KMS-11 (cell line): ENCODE measurements at regions not wholly inside any gene's neighbourhood (a gene's known extent, or its start where the extent isn't known, plus 50 kb on each side); places are given as distances from the start of the nearest gene placed in this dataset.

Source experiments
- H2AFZ ChIP-seq: fragments of 200-600 bp; sonication (generic); 2 replicates; pipeline ENCODE4 v1.6.1; 2016; ENCODE audit warnings: antibody characterized with exemption, mixed run types, low read depth
- H3K27ac ChIP-seq: fragments of 200-600 bp; sonication (generic); 2 replicates; pipeline ENCODE4 v1.6.1; 2016; ENCODE audit warnings: mild to moderate bottlenecking, mixed run types
- H3K27me3 ChIP-seq: fragments of 200-600 bp; sonication (generic); 2 replicates; pipeline ENCODE4 v1.6.1; 2017; ENCODE audit warnings: mild to moderate bottlenecking, low read depth, mixed run types, moderate library complexity; ENCODE audit not compliant: insufficient read depth
- H3K36me3 ChIP-seq: fragments of 200-600 bp; sonication (generic); 2 replicates; pipeline ENCODE4 v1.6.1; 2017; ENCODE audit warnings: mild to moderate bottlenecking, mixed run types; ENCODE audit not compliant: insufficient read depth
- H3K4me1 ChIP-seq: fragments of 200-600 bp; sonication (generic); 2 replicates; pipeline ENCODE4 v1.6.1; 2016; ENCODE audit warnings: mild to moderate bottlenecking, low read depth, mixed run types; ENCODE audit not compliant: poor library complexity, severe bottlenecking
- H3K4me2 ChIP-seq: fragments of 200-600 bp; sonication (generic); 2 replicates; pipeline ENCODE4 v1.7.0; 2016; ENCODE audit warnings: mild to moderate bottlenecking, mixed run types
- H3K4me3 ChIP-seq: fragments of 200-600 bp; sonication (generic); IDR thresholded peaks from 2 replicates; pipeline ENCODE4 v1.6.1; 2017; ENCODE audit warnings: low read depth, low read length, mixed read lengths; ENCODE audit not compliant: insufficient read depth
- H3K79me2 ChIP-seq: fragments of 200-600 bp; sonication (generic); 2 replicates; pipeline ENCODE4 v1.6.1; 2016; ENCODE audit warnings: low read depth, mixed run types; ENCODE audit not compliant: insufficient read depth
- H3K9ac ChIP-seq: fragments of 200-600 bp; sonication (generic); 2 replicates; pipeline ENCODE4 v1.6.1; 2016; ENCODE audit warnings: mild to moderate bottlenecking, mixed run types
- H4K20me1 ChIP-seq: fragments of 200-600 bp; sonication (generic); 2 replicates; pipeline ENCODE4 v1.6.1; 2016; ENCODE audit warnings: mild to moderate bottlenecking, mixed run types; ENCODE audit not compliant: insufficient read depth
- CTCF ChIP-seq: fragments of 200-600 bp; sonication (generic); conservative IDR thresholded peaks from 2 replicates; pipeline ENCODE4 v1.6.1; 2017; ENCODE audit warnings: low read depth, mild to moderate bottlenecking, antibody characterized with exemption, low read length, moderate library complexity, mixed read lengths

GRCh38 chr12:123034022-123034541 is 53.6 kb downstream of the ARL6IP4 start:
- no peak overlapping the region for H3K9ac ChIP-seq
- no peaks in the 10 kb centered on the region for H3K4me1 ChIP-seq
- no peak for TF ChIP-seq CTCF
- no peaks in the 10 kb centered on the region for H3K27me3 ChIP-seq
- H3K27ac ChIP-seq = no peak overlapping the region
- no peaks in the 10 kb centered on the region for H3K36me3 ChIP-seq
- no peak overlapping the region for H3K4me3 ChIP-seq
- no peak overlapping the region for H2AFZ ChIP-seq
- H3K4me2 ChIP-seq = no peak overlapping the region
- H3K79me2 ChIP-seq = no peaks in the 10 kb centered on the region
- no peaks in the 10 kb centered on the region for H4K20me1 ChIP-seq

- H3K9ac ChIP-seq = no peak overlapping the region
- no peak for TF ChIP-seq CTCF
- H2AFZ ChIP-seq = no peak overlapping the region
- no peaks in the 10 kb centered on the region for H3K36me3 ChIP-seq
- H4K20me1 ChIP-seq = no peaks in the 10 kb centered on the region
- H3K4me1 ChIP-seq = no peaks in the 10 kb centered on the region
- H3K27me3 ChIP-seq = no peaks in the 10 kb centered on the region
- no peak overlapping the region for H3K27ac ChIP-seq
- no peaks in the 10 kb centered on the region for H3K79me2 ChIP-seq
- H3K4me2 ChIP-seq = no peak overlapping the region
- no peak overlapping the region for H3K4me3 ChIP-seq
Observed at GRCh38 chr12:123033392-123034021, 53.0 kb downstream of the ARL6IP4 start.

DNA sequence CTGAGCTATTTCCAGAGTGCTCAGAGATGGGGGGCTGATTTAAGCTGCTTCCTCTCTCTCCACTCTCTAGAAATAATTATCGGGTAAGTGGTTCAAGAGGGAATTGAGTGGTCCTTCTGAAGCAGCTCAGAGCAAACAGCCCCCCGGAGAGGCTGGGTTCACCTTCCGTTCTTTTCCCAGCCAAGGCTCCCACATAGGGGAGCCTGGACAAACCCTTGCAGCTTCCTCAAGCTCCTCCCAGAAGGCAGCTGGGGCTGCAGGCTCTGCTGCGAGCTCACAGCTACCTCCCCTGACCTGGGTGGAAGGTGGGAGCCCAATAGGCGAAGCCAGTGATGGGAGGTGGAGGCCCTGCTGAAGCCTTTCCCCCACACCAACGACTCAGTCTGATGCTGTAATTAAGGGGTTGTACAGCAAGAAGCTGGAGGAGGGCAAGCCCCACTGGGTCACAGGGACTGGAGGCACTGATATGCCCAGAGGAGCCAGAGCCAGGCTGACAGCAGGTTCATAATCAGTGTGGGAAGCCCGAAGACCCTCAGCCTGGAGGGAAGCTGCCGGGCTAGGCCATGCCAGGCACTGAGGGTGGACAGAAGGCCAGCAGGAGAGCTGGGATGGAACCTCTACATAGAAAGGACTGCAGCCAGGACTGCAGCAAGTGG is 52.4 kb downstream of the ARL6IP4 start:
- H3K79me2 ChIP-seq = no peaks in the 10 kb centered on the region
- no peak overlapping the region for H3K4me3 ChIP-seq
- H4K20me1 ChIP-seq = no peaks in the 10 kb centered on the region
- H3K4me2 ChIP-seq = no peak overlapping the region
- H3K27ac ChIP-seq = no peak overlapping the region
- no peak for TF ChIP-seq CTCF
- H3K27me3 ChIP-seq = no peaks in the 10 kb centered on the region
- no peak overlapping the region for H2AFZ ChIP-seq
- H3K4me1 ChIP-seq = no peaks in the 10 kb centered on the region
- H3K36me3 ChIP-seq = no peaks in the 10 kb centered on the region
- H3K9ac ChIP-seq = no peak overlapping the region
